Liver (tissue), 8 donors: ENCODE measurements at regions not wholly inside any gene's neighbourhood (a gene's known extent, or its start where the extent isn't known, plus 50 kb on each side); places are given as distances from the start of the nearest gene placed in this dataset.

Source experiments
- DNase-seq: peaks from one replicate; pipeline ENCODE4 v3.0.0-alpha.2; 2017; ENCODE audit warnings: low spot score
- H3K27ac ChIP-seq, 2 donors: one replicate each; pipeline ENCODE4 v1.7.0; 2013; ENCODE audit warnings: inconsistent platforms in 2 of 2, low read length in 2 of 2, control low read depth in 1 of 2, low read depth in 1 of 2, mild to moderate bottlenecking in 1 of 2
- H3K27me3 ChIP-seq, 4 donors: one replicate each; pipeline versions ENCODE4 v1.6.1 to v1.7.0; 2013; ENCODE audit warnings: low read length in 3 of 4, inconsistent platforms in 1 of 4, mild to moderate bottlenecking in 1 of 4, moderate library complexity in 1 of 4; ENCODE audit not compliant: control insufficient read depth in 4 of 4, insufficient read depth in 4 of 4
- H3K36me3 ChIP-seq, 4 donors: one replicate each; pipeline versions ENCODE4 v1.6.1 to v1.7.0; 2013; ENCODE audit warnings: low read length in 3 of 4, mild to moderate bottlenecking in 3 of 4, low read depth in 1 of 4, moderate library complexity in 1 of 4; ENCODE audit not compliant: control insufficient read depth in 4 of 4, insufficient read depth in 3 of 4
- H3K4me1 ChIP-seq, 4 donors: one replicate each; pipeline versions ENCODE4 v1.6.1 to v1.7.0; 2013; ENCODE audit warnings: low read length in 3 of 4, mild to moderate bottlenecking in 3 of 4, moderate library complexity in 1 of 4; ENCODE audit not compliant: control insufficient read depth in 4 of 4, insufficient read depth in 4 of 4
- H3K4me3 ChIP-seq, 3 donors: one replicate each; pipeline versions ENCODE4 v1.6.1 to v1.7.0; 2013; ENCODE audit warnings: low read length in 3 of 3, control low read depth in 1 of 3, low read depth in 1 of 3, mild to moderate bottlenecking in 1 of 3
- H3K9ac ChIP-seq, 2 donors: one replicate each; pipeline ENCODE4 v1.7.0; 2013; ENCODE audit warnings: low read length in 2 of 2, mild to moderate bottlenecking in 2 of 2, moderate library complexity in 2 of 2, control low read depth in 1 of 2, low read depth in 1 of 2
- H3K9me3 ChIP-seq, 4 donors: one replicate each; pipeline versions ENCODE4 v1.6.1 to v1.7.0; 2013; ENCODE audit warnings: low read length in 3 of 4; ENCODE audit not compliant: control insufficient read depth in 4 of 4
- ATF3 ChIP-seq: IDR thresholded peaks from 2 replicates; pipeline ENCODE4 v1.6.1; 2016; ENCODE audit warnings: antibody characterized with exemption
- CTCF ChIP-seq: fragments of 150-350 bp; IDR thresholded peaks from 2 replicates; pipeline ENCODE4 v1.5.1; 2017; ENCODE audit warnings: improper control_type of control experiment, low read depth, low read length; ENCODE audit not compliant: missing input control
- EGR1 ChIP-seq, 2 donors: IDR thresholded peaks; 2 replicates each; pipeline ENCODE4 v1.6.1; 2016 to 2018; ENCODE audit warnings: antibody characterized with exemption in 2 of 2, low read depth in 2 of 2
- FOXA2 ChIP-seq: IDR thresholded peaks from 2 replicates; pipeline ENCODE4 v1.6.1; 2016; ENCODE audit warnings: antibody characterized with exemption
- HNF4G ChIP-seq: IDR thresholded peaks from 2 replicates; pipeline ENCODE4 v1.6.1; 2016; ENCODE audit warnings: antibody characterized with exemption
- MAX ChIP-seq: IDR thresholded peaks from 2 replicates; pipeline ENCODE4 v1.6.1; 2016; ENCODE audit warnings: antibody characterized with exemption
- NR2F2 ChIP-seq: IDR thresholded peaks from 2 replicates; pipeline ENCODE4 v1.6.1; 2016; ENCODE audit warnings: antibody characterized with exemption
- RAD21 ChIP-seq, 2 donors: IDR thresholded peaks; 2 replicates each; pipeline ENCODE4 v1.6.1; 2016; ENCODE audit warnings: antibody characterized with exemption in 2 of 2, mild to moderate bottlenecking in 2 of 2
- REST ChIP-seq: IDR thresholded peaks from 2 replicates; pipeline ENCODE4 v1.6.1; 2016; ENCODE audit warnings: antibody characterized with exemption, mild to moderate bottlenecking
- SP1 ChIP-seq: IDR thresholded peaks from 2 replicates; pipeline ENCODE4 v1.6.1; 2018; ENCODE audit warnings: antibody characterized with exemption, mild to moderate bottlenecking
- TAF1 ChIP-seq: conservative IDR thresholded peaks from 2 replicates; pipeline ENCODE4 v1.6.1; 2016; ENCODE audit warnings: antibody characterized with exemption, mild to moderate bottlenecking
- ZBTB33 ChIP-seq: IDR thresholded peaks from 2 replicates; pipeline ENCODE4 v1.6.1; 2016; ENCODE audit warnings: antibody characterized with exemption
- WGBS: extraction: QIAGEN DNeasy Blood & Tissue Kit; methylation state at CpG from one replicate; pipeline ENCODE4 v1.1.7; 2013; 5-methylcytosine and 5-hydroxymethylcytosine counted together
- donor health status: healthy.
- donor health status: healthy.
- donor health status: healthy.
- donor health status: healthy.
- donor health status: healthy.

GRCh38 chr2:236666646-236667204, 97.1 kb downstream of the ACKR3 start:
- H3K36me3 ChIP-seq, result no peaks in the 10 kb centered on the region
- no peaks in the 10 kb centered on the region for H3K27me3 ChIP-seq
- H3K27ac ChIP-seq, result no peak overlapping the region
- H3K4me1 ChIP-seq, result no peaks in the 10 kb centered on the region
- no peak overlapping the region for H3K4me3 ChIP-seq
- no peak for DNase-seq
- H3K9ac ChIP-seq, result no peak overlapping the region
- peaks cover 0 to 4% (median 0%) of the 10 kb centered on the region in 4 donors for H3K9me3 ChIP-seq
- WGBS, result 91% methylated on average over 14 of the region's 14 CpGs
- TF ChIP-seq REST, result no peak
- TF ChIP-seq TAF1, result no peak
- TF ChIP-seq MAX, result no peak

- H3K4me3 ChIP-seq, result no peak overlapping the region
- no peak overlapping the region for H3K9ac ChIP-seq
- TF ChIP-seq ATF3 (no peak), ZBTB33 (no peak), RAD21 (IDR thresholded peaks at IDR 0.05) (no peak), FOXA2 (no peak), EGR1 (IDR thresholded peaks at IDR 0.05; ENCODE audit: low read depth in 2 of 2) (no peak), TAF1 (no peak), NR2F2 (no peak)
- WGBS, result 92% methylated on average over 4 of the region's 4 CpGs
- no peak overlapping the region for H3K27ac ChIP-seq
- H3K4me1 ChIP-seq, result no peaks in the 10 kb centered on the region
- DNase-seq, result no peak
- no peaks in the 10 kb centered on the region for H3K36me3 ChIP-seq
- no peaks in the 10 kb centered on the region for H3K27me3 ChIP-seq
- peaks cover 0 to 4% (median 0%) of the 10 kb centered on the region in 4 donors for H3K9me3 ChIP-seq
Measured at GRCh38 chr2:236667526-236667925, 97.9 kb downstream of the ACKR3 start.

GRCh38 chr2:236668531-236668969, 98.9 kb downstream of the ACKR3 start:
- no peak overlapping the region for H3K4me3 ChIP-seq
- no peak for DNase-seq
- H3K4me1 ChIP-seq, result no peaks in the 10 kb centered on the region
- peaks cover 0 to 4% (median 0%) of the 10 kb centered on the region in 4 donors for H3K9me3 ChIP-seq
- no peaks in the 10 kb centered on the region for H3K27me3 ChIP-seq
- H3K9ac ChIP-seq, result no peak overlapping the region
- TF ChIP-seq SP1, result no peak
- no peak for TF ChIP-seq EGR1 (IDR thresholded peaks at IDR 0.05; ENCODE audit: low read depth in 2 of 2)
- no peak for TF ChIP-seq NR2F2
- TF ChIP-seq CTCF, result no peak
- no peak for TF ChIP-seq HNF4G
- TF ChIP-seq TAF1, result no peak
- TF ChIP-seq ATF3, result no peak
- no peaks in the 10 kb centered on the region for H3K36me3 ChIP-seq
- no peak overlapping the region for H3K27ac ChIP-seq
- WGBS, result 90% methylated on average over 8 of the region's 8 CpGs
